Liver (tissue), 3 donors: ENCODE measurements at regions not wholly inside any gene's neighbourhood (a gene's known extent, or its start where the extent isn't known, plus 50 kb on each side); places are given as distances from the start of the nearest gene placed in this dataset.

Source experiments
- CTCF ChIP-seq: fragments of 150-350 bp; IDR thresholded peaks from 2 replicates; pipeline ENCODE4 v1.5.1; 2017; ENCODE audit warnings: improper control_type of control experiment, low read depth, low read length; ENCODE audit not compliant: missing input control
- EGR1 ChIP-seq, 2 donors: IDR thresholded peaks; 2 replicates each; pipeline ENCODE4 v1.6.1; 2016 to 2018; ENCODE audit warnings: antibody characterized with exemption in 2 of 2, low read depth in 2 of 2
- FOXA1 ChIP-seq: IDR thresholded peaks from 2 replicates; pipeline ENCODE4 v1.6.1; 2016; ENCODE audit warnings: antibody characterized with exemption
- GABPA ChIP-seq, 2 donors: IDR thresholded peaks in 1 of 2; conservative IDR thresholded peaks in 1 of 2; 2 replicates each; pipeline ENCODE4 v1.6.1; 2016; ENCODE audit warnings: antibody characterized with exemption in 2 of 2, mild to moderate bottlenecking in 1 of 2, moderate library complexity in 1 of 2
- HNF4A ChIP-seq, 2 donors: conservative IDR thresholded peaks; 2 replicates each; pipeline ENCODE4 v1.6.1; 2016; ENCODE audit warnings: antibody characterized with exemption in 2 of 2, mild to moderate bottlenecking in 2 of 2
- NR2F2 ChIP-seq: IDR thresholded peaks from 2 replicates; pipeline ENCODE4 v1.6.1; 2016; ENCODE audit warnings: antibody characterized with exemption
- REST ChIP-seq: IDR thresholded peaks from 2 replicates; pipeline ENCODE4 v1.6.1; 2016; ENCODE audit warnings: antibody characterized with exemption, mild to moderate bottlenecking
- RXRA ChIP-seq, 2 donors: IDR thresholded peaks; 2 replicates each; pipeline ENCODE4 v1.6.1; 2017 to 2018; ENCODE audit warnings: antibody characterized with exemption in 2 of 2, mild to moderate bottlenecking in 1 of 2
- SP1 ChIP-seq: IDR thresholded peaks from 2 replicates; pipeline ENCODE4 v1.6.1; 2018; ENCODE audit warnings: antibody characterized with exemption, mild to moderate bottlenecking
- TAF1 ChIP-seq: conservative IDR thresholded peaks from 2 replicates; pipeline ENCODE4 v1.6.1; 2016; ENCODE audit warnings: antibody characterized with exemption, mild to moderate bottlenecking
- YY1 ChIP-seq: IDR thresholded peaks from 2 replicates; pipeline ENCODE4 v1.6.1; 2016; ENCODE audit warnings: antibody characterized with exemption, mild to moderate bottlenecking
- ZBTB33 ChIP-seq: IDR thresholded peaks from 2 replicates; pipeline ENCODE4 v1.6.1; 2016; ENCODE audit warnings: antibody characterized with exemption
- TF ChIP-seq, protein P1 (sequence below): IDR thresholded peaks from 2 replicates; pipeline ENCODE4 v1.6.1; 2016; ENCODE audit warnings: antibody characterized with exemption
- TF ChIP-seq, protein P2 (sequence below): IDR thresholded peaks from 2 replicates; pipeline ENCODE4 v1.6.1; 2016; ENCODE audit warnings: antibody characterized with exemption
- donor health status: healthy.
- donor health status: healthy.

DNA sequence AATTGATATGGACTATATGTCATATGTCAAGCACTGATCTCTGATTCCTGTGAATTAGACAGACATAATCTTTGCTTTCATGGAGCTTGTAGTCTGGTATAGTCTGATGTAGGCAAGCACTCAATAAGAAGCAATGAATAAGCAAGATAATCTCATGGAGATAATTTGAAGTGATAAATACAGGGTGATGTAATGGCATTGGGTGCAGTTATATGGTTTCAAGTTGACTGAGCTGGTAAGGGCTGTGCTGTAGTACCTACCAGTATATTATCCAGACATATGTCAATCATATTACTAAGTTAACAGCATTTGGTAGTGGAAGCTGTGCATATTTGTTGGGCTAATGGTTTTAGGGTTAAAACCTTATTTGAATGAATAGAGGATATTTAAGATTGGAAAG is 117.5 kb upstream of the PRPS1L1 start:
- no peak for TF ChIP-seq CTCF
- no peak for TF ChIP-seq REST
- TF ChIP-seq YY1: no peak
- TF ChIP-seq SP1: no peak
- TF ChIP-seq, protein P1, sequence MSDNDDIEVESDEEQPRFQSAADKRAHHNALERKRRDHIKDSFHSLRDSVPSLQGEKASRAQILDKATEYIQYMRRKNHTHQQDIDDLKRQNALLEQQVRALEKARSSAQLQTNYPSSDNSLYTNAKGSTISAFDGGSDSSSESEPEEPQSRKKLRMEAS: no peak
- TF ChIP-seq GABPA (IDR thresholded peaks at IDR 0.05 in 1 of 2, conservative IDR thresholded peaks at IDR 0.05 in 1 of 2): no peak
- no peak for TF ChIP-seq TAF1
- no peak for TF ChIP-seq RXRA (IDR thresholded peaks at IDR 0.05)
- TF ChIP-seq ZBTB33: no peak
- TF ChIP-seq HNF4A (conservative IDR thresholded peaks at IDR 0.05): no peak
- no peak for TF ChIP-seq EGR1 (IDR thresholded peaks at IDR 0.05; ENCODE audit: low read depth in 2 of 2)
- no peak for TF ChIP-seq NR2F2
- TF ChIP-seq FOXA1: no peak
- TF ChIP-seq, protein P2, sequence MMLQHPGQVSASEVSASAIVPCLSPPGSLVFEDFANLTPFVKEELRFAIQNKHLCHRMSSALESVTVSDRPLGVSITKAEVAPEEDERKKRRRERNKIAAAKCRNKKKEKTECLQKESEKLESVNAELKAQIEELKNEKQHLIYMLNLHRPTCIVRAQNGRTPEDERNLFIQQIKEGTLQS: no peak
